Ishikawa (cell line): ENCODE measurements at regions not wholly inside any gene's neighbourhood (a gene's known extent, or its start where the extent isn't known, plus 50 kb on each side); places are given as distances from the start of the nearest gene placed in this dataset.

Source experiments
- CEBPB ChIP-seq: IDR thresholded peaks from 2 replicates; pipeline ENCODE4 v1.6.1; 2012
- CREB1 ChIP-seq: IDR thresholded peaks from 2 replicates; pipeline ENCODE4 v1.6.1; 2012; ENCODE audit warnings: low read depth
- EGR1 ChIP-seq: IDR thresholded peaks from 2 replicates; pipeline ENCODE4 v1.6.1; 2012
- EP300 ChIP-seq: IDR thresholded peaks from 2 replicates; pipeline ENCODE4 v1.6.1; 2012; ENCODE audit warnings: borderline replicate concordance
- FOXM1 ChIP-seq: IDR thresholded peaks from 2 replicates; pipeline ENCODE4 v1.6.1; 2012; ENCODE audit warnings: low read depth, borderline replicate concordance
- MAX ChIP-seq: IDR thresholded peaks from 2 replicates; pipeline ENCODE4 v1.6.1; 2012
- NFIC ChIP-seq: IDR thresholded peaks from 2 replicates; pipeline ENCODE4 v1.6.1; 2012
- RAD21 ChIP-seq: IDR thresholded peaks from 2 replicates; pipeline ENCODE4 v1.6.1; 2012; ENCODE audit warnings: low read depth
- REST ChIP-seq: IDR thresholded peaks from 2 replicates; pipeline ENCODE4 v1.6.1; 2012; ENCODE audit warnings: low read depth, mild to moderate bottlenecking
- TAF1 ChIP-seq: IDR thresholded peaks from 2 replicates; pipeline ENCODE4 v1.6.1; 2012; ENCODE audit warnings: low read depth, mild to moderate bottlenecking
- TCF12 ChIP-seq: IDR thresholded peaks from 2 replicates; pipeline ENCODE4 v1.6.1; 2012; ENCODE audit warnings: low read depth
- TEAD4 ChIP-seq: IDR thresholded peaks from 2 replicates; pipeline ENCODE4 v1.6.1; 2012
- USF1 ChIP-seq: IDR thresholded peaks from 2 replicates; pipeline ENCODE4 v1.6.1; 2012
- YY1 ChIP-seq: IDR thresholded peaks from 2 replicates; pipeline ENCODE4 v1.6.1; 2012; ENCODE audit warnings: low read depth
- ZBTB7A ChIP-seq: IDR thresholded peaks from 2 replicates; pipeline ENCODE4 v1.6.1; 2012; ENCODE audit warnings: low read depth

DNA sequence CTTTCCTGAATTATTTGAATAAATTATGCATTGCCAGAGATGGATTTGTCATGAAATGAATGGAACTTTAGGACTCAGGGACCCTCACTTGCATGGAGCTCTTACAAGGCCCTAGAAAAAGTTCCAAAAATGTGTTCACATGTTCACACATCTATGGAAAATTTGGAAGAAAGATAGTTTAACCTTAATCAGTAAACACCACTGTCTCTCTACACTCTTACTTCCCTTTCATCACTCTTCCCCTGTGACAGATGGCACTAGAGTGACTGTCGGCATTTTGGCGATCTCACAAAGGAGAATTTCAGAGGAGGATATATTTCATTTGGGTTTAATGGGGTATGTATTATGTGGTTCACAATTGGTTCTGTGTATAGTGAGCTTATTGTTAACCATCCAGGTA lies 600.8 kb downstream of the IGSF11 start:
- TF ChIP-seq FOXM1 (no peak), RAD21 (no peak), EGR1 (no peak), EP300 (no peak), USF1 (no peak), TEAD4 (no peak), REST (no peak), NFIC (no peak), CEBPB (no peak), TAF1 (no peak), YY1 (no peak)

- TF ChIP-seq ZBTB7A (no peak), EP300 (no peak), REST (no peak), CEBPB (no peak), MAX (no peak), NFIC (no peak), TCF12 (no peak), EGR1 (no peak), TEAD4 (no peak), RAD21 (no peak), YY1 (no peak), CREB1 (no peak), FOXM1 (no peak), TAF1 (no peak)
Measured at GRCh38 chr3:118435851-118436350, 598.7 kb downstream of the IGSF11 start.

DNA sequence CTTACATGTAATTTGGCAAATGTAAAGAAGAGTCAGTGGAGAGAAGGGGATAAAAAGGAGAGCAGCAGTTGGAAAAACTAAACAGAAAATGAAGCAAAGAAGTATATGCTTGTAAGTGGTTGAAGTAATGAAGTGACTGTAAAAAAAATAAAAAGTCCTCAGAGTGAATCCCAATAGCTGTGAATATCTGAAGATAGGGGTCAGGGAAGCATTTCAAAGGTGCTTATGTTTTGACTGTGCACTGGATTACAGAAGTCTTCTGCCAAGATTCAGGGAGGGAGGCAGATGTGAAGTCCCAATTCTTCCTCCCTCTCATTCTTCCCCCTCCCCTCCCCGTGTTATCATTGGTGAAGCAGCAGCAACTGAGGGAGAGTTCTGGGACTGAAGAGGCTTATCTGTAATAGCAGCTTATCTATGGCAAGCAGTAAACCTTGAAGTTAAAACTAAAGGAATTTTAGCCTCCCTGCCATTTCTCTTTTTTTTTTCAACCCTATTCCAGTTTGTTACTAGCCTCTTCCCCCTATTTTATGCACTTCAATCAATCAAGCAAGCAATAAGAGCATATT lies 597.9 kb downstream of the IGSF11 start:
- TF ChIP-seq TAF1 (no peak), FOXM1 (no peak), TCF12 (no peak), RAD21 (no peak), MAX (no peak), ZBTB7A (no peak), REST (no peak), NFIC (no peak), CREB1 (no peak), USF1 (no peak), TEAD4 (no peak), CEBPB (no peak)

DNA sequence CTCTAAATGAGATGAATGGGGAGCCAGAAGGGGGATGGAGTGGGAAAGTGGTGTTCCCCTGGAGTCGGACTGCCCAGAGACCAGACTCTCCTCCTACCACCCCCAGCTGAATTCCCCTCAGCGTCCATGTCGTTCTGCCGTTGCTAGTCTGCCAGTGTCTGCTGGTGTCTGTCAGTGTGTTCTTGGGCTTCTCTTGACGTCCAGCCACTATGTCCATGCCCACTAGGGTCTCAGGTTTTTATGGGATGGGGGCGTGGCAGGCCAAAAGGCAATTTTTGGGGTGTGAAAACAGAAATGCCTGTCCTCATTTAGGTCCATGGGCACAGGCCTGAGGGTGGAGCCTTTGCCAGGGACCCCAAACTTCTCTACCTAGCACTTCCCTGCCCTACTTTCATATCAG lies 589.6 kb downstream of the IGSF11 start:
- TF ChIP-seq MAX: no peak
- no peak for TF ChIP-seq TCF12
- no peak for TF ChIP-seq TAF1
- no peak for TF ChIP-seq CREB1
